HG03135 (cell line): ENCODE measurements at regions not wholly inside any gene's neighbourhood (a gene's known extent, or its start where the extent isn't known, plus 50 kb on each side); places are given as distances from the start of the nearest gene placed in this dataset.
A peak's percentile ranks its signal among the peaks of the same experiment; 100 is the strongest.
"Not testable (repeated sequence)": the region's sequence is repeated elsewhere in the genome, so short reads cannot be mapped to it uniquely, and the experiment has no call there.

Experiments
- ATAC-seq: cut with Tn5 transposase; IDR thresholded peaks from one replicate; pipeline ENCODE4 v1.9.1; 2021; ENCODE audit warnings: mild to moderate bottlenecking, moderate library complexity; ENCODE audit not compliant: unreplicated experiment

DNA sequence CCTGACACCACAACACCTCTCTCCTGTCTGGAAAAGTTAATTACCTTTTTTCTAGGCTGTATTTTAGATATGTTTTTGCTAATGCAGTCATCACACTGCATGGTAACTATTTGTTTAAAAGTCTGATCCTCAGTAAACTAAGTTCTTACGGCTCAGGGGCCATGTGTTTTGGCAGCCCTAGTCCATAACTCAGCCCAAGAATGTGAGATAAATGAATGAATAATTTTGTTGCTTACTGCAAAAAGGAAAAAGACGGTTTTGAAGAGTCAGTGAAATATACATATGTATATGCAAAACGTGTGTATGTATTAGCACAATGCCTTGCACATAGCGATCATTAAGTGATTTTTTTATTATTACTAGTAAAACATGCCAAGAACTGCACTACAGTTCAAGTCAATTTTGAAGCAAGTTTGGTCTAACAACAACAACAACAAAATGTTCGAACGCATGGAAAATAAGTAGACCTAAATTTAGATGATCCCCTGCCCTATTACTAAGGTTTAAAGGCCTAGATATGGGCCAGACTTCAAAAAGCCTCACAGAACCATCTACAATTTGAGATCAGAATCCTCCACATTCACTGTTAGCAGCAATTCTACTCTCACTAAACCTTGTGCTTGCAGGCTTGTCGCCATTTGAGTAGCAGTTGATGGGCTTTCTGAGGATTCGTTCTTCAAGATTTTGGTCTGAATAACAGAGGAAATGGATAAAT, 140.0 kb downstream of the NDUFA12 start:
- ATAC-seq, result no peak

DNA sequence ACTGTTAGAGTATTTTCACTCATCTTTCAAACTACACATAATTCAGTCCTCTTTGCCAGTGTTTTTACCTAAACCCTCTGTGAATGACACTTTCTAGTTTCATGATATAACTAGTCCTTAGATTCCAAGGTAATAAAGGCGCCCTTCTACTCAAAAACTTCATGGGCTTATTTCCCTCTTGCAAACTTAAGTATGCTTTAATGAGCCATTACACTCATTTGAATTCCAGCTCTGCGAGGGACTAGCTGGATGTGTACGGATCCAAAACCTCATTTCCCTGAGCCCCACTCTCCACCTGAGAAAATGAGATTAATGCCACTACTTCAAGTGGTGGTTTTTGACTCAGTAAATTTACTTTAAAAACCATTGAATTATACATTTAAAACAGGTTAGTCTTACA, 141.1 kb downstream of the NDUFA12 start:
- ATAC-seq, result no peak

DNA sequence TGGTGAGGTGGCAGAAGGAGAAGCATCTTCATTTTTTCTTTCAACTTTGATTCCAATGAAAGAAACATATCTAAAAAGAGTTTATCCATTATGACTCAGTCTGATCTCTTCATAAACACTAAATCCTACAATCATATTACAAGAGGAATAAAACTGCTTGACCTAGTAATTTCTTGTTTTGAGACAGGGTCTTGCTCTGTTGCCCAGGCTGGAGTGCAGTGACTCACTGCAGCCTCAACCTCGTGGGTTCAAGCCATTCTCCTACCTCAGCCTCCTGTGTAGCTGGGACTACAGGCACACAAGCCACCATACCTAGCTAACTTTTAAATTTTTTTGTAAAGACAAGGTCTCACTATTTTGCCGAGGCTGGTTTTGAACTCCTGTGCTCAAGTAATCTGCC, 147.2 kb downstream of the NDUFA12 start:
- no peak for ATAC-seq

DNA sequence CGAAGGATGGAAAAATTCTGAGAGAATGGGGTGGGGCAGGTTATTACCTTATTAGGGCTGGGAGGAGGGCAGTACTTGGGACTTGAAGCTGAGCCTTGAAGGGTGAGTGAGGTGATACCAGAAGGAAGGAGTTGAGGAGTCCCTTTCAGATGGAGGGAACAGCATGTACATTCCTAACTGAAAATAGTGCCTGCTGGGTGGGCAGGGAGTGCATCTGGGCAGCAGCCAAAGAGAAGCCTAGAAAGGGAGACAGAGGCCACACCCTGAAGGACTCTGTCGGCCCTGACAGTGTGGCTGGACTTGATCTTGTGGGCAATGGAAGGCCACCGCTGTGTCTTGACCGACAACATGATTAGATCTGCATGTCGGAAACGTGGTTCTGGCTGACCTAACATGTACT, 147.6 kb downstream of the NDUFA12 start:
- ATAC-seq, result no peak

DNA sequence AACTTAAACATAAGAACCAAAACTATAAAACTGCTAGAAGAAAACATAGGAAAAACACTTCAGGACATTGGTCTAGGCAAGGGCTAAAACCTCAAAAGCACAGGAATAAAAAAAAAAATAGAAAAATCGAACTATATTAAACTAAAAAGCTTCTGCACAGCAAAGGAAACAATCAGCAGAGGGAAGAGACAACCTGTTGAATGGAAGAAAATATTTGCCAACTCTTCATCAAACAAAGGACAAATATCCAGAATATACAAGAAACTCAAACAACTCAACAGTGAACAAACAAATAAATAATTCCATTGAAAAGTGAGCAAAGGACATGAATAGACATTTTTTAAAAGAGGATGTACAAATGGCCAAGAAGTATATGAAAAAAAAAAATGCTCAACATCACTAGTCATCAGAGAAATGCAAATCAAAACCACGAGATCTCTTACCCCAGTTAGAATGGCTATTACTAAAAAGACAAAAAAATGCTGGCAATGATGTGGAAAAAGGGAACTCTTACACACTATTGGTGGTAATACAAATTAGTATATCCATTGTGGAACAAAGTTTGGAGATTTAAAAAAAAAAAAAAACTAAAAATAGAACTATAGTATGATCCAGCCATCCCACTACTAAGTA, 152.0 kb downstream of the NDUFA12 start:
- ATAC-seq, result no peak

DNA sequence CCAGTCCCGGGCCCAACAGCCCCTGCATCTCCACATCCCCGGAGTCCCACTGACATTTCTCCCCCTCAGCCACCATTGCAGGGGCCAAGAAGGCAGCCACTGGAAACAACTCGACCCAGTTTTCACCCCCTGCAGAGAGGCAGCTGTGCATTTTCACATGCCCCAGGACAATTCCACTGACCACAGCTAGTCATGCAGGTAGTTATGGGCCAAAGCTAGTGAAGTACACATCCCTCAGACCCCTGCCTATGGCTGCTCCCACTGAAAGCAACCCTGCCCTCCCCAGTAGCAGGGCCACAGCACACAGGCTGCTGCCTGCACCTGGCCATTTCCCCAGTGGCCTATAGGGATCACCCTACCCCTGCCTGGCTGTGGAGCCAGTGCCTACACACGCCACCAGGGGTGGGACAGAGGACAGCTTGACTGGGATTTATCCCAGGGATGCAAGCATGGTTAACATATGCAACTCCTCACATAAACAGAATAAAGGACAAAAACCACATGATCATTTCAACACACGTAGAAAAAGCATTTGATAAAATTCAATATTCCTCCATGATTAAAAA, 154.0 kb downstream of the NDUFA12 start:
- ATAC-seq, result no peak

DNA sequence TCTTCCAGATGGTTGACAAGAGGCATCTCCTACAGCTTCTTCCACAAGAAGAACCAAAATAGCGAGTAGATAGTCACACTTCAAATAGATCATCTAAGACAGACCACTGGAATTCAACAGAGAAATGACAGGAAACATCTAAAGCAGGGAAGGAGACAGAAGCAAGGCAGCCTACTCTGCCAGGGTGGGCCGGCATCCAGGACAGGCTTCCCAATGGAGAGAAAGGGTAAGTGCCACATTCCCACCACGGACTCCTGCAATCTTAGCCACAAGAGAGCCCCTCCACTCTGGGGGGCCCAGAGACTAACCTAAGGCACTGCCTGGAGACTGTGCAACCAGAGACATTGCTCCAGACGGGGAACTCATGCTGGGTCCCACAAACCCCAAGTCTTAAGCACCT, 154.5 kb downstream of the NDUFA12 start:
- ATAC-seq, result no peak

DNA sequence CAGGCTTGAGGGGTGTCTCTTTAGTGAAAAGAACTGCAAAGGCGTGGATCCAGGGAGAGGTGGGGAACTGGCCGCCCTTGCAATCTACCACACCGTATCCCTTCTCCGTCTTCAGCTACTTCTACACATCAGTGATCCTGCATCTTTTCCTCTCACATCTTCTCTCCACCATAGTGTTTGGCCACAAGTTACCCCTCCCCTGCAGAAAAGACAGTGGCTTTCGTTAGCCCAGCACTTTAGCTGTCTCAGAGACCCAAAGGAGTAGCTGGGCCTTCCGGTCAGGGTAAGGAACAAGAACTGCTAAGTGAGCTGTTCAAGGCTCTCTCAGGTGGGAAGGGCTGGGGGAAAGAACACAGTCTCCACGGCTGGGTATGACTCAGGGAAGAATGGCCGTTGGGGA, 158.4 kb downstream of the NDUFA12 start:
- no peak for ATAC-seq

DNA sequence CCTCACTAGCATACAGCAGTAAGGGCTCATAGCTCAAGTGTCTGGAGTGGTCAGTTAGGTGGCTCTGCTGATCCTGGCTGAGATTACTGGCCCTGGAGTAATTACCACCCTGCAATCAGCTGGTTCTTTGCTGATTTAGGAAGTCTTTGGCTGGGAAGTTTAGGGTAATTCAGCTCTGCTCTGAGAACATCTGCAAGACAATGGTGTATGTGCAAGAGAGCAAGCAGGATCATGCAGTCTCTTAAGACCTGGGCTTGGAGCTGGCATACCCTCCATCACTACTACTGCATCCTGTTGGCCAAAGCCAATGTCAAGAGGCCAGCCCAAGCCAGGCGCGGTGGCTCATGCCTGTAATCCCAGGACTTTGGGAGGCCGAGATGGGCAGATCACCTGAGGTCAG, 159.0 kb downstream of the NDUFA12 start:
- ATAC-seq, result no peak

DNA sequence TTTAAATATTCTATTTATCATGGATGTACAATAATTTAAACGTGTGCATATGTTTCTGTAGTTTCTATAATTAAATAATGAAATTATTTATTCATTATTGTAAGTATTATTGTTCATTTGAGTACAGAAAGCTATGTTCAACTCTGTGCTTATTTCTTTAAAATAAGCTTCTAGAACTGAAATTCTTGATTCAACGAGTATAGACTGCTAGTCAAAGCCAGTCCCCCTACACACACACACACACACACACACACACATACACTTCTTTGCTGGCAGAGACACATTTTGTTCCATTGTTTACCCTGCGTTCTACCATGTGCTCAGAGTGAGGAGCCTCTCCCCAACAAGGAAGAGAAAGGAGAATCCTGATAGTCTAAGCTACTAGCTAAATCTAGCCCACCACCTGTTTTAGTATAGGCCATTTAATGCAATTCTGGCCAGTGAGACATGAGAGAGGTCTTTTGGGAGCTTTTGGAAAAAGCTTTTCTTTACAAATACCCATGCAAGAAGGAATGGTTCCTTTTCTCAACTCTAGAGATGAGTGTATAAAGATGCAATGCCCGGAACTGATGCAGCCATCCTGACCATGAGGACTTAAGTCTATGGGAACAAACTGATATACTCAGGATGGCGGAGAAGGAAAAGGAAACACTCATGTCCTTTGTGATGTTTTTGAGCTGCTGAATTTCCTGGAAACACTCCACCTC, 161.4 kb downstream of the NDUFA12 start:
- no peak for ATAC-seq

DNA sequence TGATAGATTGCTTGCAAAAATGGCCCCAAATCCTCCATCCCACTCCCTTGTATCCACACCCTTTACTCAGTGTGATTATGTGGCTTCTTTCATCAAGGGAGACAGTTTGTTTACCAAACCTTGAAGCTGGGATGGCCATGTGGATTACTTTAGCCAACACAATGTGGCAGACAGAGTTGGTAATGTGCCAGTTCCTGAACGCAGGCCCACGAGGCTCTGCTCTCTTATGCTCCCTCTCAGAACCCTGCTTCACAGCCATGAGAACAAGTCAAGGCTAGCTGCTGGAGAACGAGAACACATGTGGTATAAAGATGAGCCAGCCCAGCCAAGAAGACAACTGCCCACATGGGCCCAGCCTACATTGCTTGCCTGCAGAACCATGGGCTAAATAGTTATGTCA, 162.3 kb downstream of the NDUFA12 start:
- no peak for ATAC-seq

DNA sequence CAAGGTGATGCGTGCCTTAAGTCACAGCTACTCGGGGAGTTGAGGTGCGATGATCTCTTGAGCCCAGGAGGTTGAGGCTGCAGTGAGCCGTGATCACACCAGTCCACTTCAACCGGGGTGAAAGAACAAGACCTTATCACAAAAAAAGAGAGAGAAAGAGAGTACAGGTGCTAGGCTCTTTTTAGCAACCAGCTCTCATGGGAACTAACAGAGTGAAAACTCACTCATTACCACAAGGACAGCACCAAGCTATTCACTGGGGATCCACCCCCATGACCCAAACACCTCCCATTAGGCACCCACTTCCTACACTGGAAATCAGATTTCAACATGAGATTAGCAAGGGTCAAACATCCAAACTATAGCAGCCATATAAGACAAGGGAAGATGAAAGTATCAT, 164.2 kb downstream of the NDUFA12 start:
- ATAC-seq, result peak; percentile 53

DNA sequence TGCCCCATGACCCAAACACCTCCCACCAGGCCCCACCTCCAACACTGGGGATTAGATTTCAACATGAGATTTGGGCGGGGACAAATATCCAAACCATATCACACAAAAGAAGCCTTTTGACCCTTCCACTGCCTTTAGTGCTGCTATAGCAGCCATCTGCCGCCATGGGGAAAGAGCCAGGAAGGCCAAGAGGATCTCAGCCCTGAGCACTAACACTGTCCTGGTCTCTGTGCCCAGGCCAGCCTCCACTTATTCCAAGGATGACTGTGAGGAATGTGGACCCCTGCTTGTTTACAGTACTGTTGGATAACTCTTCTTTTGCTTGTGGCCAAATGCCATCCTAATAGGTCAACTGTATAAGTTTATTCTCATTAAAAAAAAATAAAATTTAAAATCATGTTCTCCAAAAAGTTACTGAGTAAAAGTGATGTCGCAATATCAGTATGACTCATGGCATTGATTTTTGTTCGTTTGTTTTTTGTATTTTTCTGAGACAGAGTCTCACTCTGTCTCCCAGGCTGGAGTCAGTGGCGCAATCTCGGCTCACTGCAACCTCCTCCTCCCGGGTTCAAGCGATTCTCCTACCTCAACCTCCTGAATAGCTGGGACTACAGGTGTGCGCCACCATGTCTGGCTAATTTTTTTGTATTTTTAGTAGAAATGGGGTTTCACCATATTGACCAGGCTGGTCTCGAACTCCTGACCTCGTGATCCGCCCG, 166.4 kb downstream of the NDUFA12 start:
- not testable (repeated sequence) for ATAC-seq

DNA sequence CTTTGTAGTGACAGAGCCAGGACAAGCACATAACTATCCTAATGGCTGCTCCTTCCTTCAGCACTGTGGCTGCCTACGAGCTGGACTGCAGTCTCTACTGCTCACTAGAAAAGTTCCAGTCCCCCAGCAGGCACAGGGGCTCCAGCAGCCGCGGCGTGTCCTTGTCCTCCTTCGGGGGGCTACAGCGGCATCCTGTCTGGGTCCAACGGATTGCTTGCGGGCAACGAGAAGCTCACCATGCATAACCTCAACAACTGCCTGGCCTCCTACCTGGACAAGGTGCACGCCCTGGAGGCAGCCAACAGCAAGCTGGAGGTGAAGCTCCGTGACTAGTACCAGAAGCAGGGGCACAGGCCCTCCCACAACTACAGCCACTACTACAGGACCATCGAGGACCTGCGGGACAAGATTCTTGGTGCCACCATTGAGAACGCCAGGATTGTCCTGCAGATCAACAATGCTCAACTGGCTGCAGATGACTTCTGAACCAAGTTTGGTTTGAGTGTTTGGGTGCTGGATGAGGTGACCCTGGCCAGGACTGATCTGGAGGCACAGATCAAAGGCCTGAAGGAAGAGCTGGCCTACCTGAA, 169.4 kb downstream of the NDUFA12 start:
- ATAC-seq, result no peak

DNA sequence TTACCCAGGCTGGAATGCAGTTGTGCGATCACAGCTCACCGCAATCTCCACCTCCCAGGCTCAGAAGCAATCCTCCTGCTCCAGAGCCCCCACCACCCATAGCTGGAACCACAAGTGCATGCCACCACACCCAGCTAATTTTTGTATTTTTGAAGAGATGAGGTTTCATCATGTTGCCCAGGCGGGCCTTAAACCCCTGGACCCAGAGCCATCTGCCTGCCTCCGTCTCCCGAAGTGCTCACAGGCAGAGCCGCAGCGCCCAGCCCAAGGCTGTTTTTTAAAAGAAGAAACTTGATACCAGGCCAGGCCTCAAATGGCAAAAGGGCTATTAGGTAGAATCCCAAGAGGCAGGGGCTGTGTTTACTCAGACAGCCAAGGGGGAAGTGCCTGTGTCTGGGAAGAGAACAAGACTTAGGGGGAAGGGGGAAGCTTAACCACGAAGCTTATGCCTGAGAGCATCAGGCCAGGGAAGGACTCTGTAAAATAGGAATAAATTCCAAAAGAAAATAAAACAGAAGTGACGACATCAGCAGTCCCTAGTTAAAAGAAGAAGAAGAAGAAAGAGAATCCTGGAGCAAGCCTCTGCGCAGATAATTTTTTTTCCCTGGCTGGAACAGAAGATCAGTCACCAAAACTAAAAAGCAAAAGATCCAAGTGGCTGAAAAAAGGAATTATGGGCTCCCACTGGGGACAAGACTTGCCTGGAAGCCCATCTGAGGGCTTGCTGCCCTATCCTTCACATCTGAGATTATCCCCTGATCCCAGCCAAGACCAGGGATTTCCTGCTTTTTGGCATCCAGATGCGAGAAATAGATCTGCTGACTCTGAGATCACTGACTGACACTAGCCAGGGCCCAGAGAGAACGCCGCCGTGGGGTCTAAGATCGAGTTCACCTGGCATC, 170.5 kb downstream of the NDUFA12 start:
- no peak for ATAC-seq

DNA sequence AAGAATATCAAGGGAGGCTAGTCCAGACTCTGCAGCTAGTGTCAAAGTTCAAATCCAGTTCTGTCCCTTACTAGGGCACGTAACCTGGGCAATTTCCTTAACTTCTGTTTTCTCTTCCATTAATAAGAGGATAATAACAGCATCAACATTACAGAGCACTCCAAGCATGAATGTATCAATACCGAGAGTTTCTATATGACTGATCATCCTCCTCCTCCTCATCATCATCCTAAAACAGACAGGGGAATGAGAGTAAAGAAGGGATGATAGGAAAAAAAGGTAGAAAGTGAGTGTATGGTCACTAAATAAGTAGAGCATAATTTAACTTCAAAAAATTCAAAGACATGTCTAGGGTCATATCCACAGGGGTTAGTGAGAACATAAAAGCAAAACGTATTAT, 171.4 kb downstream of the NDUFA12 start:
- ATAC-seq, result no peak

DNA sequence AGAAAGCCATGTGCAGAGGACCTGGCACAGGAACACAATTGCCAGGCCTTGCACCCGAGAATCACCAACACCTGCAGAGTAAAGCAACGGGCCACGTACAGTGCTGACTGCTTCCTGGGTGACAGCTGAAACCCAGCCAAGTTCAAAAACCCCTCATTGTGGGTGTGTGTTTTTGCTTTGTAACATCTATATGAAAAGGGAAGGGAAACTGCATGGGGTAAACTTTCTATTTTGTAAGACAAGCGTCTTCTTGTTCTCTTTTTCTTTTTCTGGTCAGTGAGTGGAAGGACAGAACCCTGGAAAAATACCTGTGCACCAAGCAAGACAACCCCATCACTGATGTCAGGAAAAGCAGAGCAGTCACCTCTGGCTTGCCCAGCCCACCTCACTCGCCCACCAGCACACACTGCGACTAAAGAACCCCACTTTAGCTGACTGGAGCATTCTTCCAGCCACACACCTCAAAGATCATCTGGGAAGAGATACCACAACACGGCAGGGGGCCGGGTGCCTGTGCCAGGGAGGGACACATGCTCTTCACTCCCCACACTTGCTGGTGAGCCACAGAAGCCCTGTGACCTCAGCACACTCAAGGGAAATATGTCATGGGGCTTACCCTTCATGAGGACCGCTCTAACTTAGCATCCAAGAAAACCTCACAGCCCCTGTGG, 172.3 kb downstream of the NDUFA12 start:
- ATAC-seq, result peak; percentile 89

DNA sequence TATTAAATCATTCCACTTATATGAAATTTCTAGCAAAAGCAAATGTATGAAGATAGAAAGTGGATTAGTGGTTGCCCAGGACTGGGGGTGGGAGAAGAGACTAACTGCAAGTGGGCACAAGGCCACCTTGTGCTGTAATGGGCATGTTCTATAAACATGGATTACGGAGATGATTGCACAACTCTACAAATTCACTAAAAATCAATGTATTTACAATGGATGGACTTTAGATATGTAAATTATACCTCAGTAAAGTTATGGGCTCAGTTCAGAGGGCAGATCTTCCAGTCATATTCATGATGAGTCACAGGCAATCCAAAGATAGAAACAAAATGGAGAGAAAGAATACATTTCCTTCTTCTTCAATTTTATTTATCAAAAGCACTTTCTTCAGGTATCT, 173.9 kb downstream of the NDUFA12 start:
- no peak for ATAC-seq

DNA sequence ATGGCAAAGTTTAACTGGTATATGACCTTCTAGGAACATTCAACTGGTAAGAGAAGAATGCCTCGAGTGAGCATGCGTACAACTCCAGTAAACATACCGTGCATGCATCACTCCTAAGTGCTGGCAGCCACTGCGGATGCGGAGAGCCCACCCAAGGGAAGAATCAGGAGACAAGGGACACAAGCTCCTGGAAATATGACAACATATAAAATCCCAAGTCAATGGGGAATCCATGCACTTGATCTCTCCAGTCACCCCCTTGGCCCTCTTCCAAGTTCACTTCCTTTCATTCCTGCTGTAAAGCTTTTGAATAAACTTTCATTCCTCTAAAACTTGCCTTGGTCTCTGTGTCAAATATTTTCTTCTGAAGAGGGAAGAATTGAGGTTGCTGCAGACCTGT, 168.7 kb upstream of the TMCC3 start:
- ATAC-seq, result no peak
